ENCODE measurements at regions not wholly inside any gene's neighbourhood (a gene's known extent, or its start where the extent isn't known, plus 50 kb on each side); places are given as distances from the start of the nearest gene placed in this dataset.

DNA sequence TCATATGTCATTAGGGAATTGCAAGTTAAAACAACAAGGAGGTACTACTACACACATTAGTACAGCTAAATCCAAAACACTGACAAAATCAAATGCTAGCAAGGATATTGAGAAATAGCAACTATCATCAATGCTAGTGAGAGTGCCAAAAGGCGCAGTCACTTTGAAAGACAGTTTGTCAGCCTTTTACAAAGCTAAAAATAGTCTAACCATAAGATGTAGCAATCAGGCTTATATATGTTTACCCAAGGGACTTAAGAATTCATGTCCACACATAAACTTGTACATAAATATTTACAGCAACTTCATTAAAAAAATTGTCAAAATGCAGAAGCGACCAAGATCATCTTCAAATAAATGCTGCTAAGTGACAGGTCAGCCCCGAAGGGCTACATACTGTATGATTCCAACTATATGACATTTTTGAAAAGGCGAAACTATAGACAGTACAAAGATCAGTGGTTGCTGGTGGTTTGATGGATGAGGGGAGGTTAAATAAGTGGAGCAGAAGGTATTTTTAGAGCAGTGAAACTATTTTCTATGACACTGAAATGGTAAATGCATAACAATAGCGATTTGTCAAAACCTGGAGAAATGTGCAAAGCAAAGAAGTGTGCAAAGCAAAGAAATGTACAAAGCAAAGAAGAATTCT is 704.8 kb downstream of the ARAP2 start:
- no peak for DNase-seq (ENCODE audit: low spot score)
- H3K36me3 ChIP-seq: no peaks in the 10 kb centered on the region
- TF ChIP-seq POLR2AphosphoS5 (IDR thresholded peaks at IDR 0.05) (no peak), POLR2A (IDR thresholded peaks at IDR 0.05) (no peak)
- TF ChIP-seq, protein P1, sequence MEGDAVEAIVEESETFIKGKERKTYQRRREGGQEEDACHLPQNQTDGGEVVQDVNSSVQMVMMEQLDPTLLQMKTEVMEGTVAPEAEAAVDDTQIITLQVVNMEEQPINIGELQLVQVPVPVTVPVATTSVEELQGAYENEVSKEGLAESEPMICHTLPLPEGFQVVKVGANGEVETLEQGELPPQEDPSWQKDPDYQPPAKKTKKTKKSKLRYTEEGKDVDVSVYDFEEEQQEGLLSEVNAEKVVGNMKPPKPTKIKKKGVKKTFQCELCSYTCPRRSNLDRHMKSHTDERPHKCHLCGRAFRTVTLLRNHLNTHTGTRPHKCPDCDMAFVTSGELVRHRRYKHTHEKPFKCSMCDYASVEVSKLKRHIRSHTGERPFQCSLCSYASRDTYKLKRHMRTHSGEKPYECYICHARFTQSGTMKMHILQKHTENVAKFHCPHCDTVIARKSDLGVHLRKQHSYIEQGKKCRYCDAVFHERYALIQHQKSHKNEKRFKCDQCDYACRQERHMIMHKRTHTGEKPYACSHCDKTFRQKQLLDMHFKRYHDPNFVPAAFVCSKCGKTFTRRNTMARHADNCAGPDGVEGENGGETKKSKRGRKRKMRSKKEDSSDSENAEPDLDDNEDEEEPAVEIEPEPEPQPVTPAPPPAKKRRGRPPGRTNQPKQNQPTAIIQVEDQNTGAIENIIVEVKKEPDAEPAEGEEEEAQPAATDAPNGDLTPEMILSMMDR (IDR thresholded peaks at IDR 0.05): no peak
- WGBS: 74% methylated on average over 5 of the region's 5 CpGs
- no peaks in the 10 kb centered on the region for H3K4me1 ChIP-seq (replicated peaks)
- no peaks in the 10 kb centered on the region for H3K9me3 ChIP-seq
- intact Hi-C loops (cut with DNase I): no loop called here
- no peak overlapping the region for H3K27ac ChIP-seq
- H3K27me3 ChIP-seq (replicated peaks; ENCODE audit: insufficient read depth): no peaks in the 10 kb centered on the region
- H3K4me3 ChIP-seq: no peak overlapping the region

DNA sequence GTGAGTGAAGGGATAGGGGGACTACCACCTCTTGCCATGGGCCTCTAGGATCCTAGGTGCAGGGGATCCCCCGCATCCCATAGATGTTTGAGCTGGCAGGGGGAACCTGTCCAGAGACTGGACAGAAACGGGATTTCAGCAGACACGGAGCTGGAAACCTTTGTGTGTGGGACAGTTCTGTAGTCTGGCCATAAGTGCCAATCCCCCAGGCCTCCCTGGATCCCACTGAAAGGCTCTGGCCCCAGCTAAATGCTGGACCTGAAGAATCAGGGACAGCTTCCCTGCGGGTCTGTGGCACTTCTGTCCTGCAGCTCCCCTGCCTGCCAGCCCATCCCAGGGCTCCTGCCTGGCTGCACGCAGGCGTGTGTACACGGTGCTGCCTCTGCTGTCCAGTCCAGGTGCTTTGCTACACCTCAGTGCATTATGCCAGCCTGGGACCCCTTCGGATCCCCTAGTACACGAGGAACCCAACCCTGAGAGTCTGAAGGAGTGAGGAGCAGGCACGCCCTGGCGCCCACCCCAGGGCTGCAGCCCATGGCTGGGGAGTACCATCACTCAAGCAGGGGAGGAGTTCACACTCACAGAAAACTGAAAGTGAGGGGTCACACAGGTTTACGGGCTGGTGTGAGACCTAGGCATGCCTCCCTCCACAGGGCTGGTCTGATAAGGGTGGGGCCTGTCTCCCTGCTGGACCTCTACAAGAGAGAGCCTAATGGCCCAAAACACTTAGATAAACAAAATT is 703.0 kb downstream of the ARAP2 start:
- 86% methylated on average over 12 of the region's 12 CpGs for WGBS
- TF ChIP-seq, protein P1 (IDR thresholded peaks at IDR 0.05): no peak
- TF ChIP-seq POLR2AphosphoS5 (IDR thresholded peaks at IDR 0.05) (no peak), POLR2A (IDR thresholded peaks at IDR 0.05) (no peak)
- Histone ChIP-seq H3K27ac (no peak overlapping the region), H3K27me3 (replicated peaks; ENCODE audit: insufficient read depth) (no peaks in the 10 kb centered on the region), H3K4me1 (replicated peaks) (no peaks in the 10 kb centered on the region), H3K9me3 (no peaks in the 10 kb centered on the region), H3K4me3 (no peak overlapping the region), H3K36me3 (no peaks in the 10 kb centered on the region)
- DNase-seq (ENCODE audit: low spot score): no peak
- intact Hi-C loops (cut with DNase I): no loop called here

DNA sequence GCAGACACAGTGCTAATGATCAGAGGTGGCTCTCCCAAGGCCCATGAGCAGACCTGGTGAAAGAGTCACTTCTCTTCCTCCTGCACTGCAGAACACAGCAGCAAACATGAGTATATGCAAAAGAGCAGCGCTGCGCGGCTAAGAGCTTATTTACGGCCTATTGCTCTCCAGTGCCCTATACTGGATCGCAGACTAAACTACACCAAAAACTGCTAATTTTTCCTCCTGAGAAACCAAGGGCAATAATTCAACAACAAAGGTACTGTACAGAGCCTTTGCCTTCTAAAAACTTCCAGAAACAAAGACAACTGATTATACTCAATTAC is 702.5 kb downstream of the ARAP2 start:
- 76% methylated on average over 5 of the region's 5 CpGs for WGBS

DNA sequence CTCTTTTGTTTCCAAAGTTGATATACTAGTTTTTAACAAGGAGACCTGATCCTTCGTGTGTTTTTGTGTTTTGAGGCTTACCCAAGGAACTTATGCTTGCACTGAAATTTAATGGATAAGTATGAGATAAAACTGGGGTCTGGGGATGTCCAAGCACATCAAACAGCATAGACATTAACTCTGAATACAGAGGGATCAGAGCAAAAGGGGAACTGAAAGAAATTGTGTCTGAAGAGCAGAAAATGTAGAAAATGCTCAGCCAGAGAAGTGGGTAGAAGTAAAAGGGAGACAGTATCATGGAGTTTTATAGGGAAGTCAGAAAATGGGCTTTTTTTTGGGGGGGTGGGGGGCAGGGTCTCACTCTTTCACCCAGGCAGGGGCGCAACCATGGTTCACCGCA is 695.4 kb downstream of the ARAP2 start:
- Histone ChIP-seq H3K36me3 (no peaks in the 10 kb centered on the region), H3K27me3 (replicated peaks; ENCODE audit: insufficient read depth) (no peaks in the 10 kb centered on the region), H3K4me3 (no peak overlapping the region), H3K9me3 (no peaks in the 10 kb centered on the region), H3K4me1 (replicated peaks) (no peaks in the 10 kb centered on the region), H3K27ac (no peak overlapping the region)
- TF ChIP-seq POLR2AphosphoS5 (IDR thresholded peaks at IDR 0.05) (no peak), POLR2A (IDR thresholded peaks at IDR 0.05) (no peak)
- TF ChIP-seq, protein P1 (IDR thresholded peaks at IDR 0.05): no peak
- DNase-seq (ENCODE audit: low spot score): no peak
- intact Hi-C loops (cut with DNase I): no loop called here
- 74% methylated on average over 3 of the region's 3 CpGs for WGBS

More for the DNA sequence above, 702.5 kb downstream of the ARAP2 start:
- intact Hi-C loops (cut with DNase I): no loop called here
- H3K9me3 ChIP-seq: no peaks in the 10 kb centered on the region
- no peaks in the 10 kb centered on the region for H3K36me3 ChIP-seq
- no peaks in the 10 kb centered on the region for H3K4me1 ChIP-seq (replicated peaks)
- H3K4me3 ChIP-seq: no peak overlapping the region
- H3K27ac ChIP-seq: no peak overlapping the region
- H3K27me3 ChIP-seq (replicated peaks; ENCODE audit: insufficient read depth): no peaks in the 10 kb centered on the region
- DNase-seq (ENCODE audit: low spot score): no peak
- TF ChIP-seq POLR2A (IDR thresholded peaks at IDR 0.05) (no peak), POLR2AphosphoS5 (IDR thresholded peaks at IDR 0.05) (no peak)
- TF ChIP-seq, protein P1 (IDR thresholded peaks at IDR 0.05): no peak

DNA sequence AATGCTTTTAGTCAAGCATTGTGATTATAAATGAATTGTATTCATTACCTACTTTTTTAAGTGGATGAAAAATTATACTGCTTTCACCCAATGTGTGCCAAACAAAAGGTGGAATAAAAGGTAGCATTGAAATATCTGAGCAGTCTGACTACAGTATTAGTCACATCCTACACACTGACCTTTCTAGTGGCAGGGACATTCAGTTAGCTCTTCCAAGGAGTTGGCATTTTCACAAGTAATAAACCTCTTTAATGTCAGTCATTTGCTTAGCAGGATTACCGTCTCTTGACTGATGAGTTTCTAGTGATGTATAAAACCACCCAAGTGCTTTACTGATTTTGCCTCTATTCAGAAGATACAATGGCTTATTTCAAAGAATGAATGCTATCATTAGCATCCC is 687.9 kb downstream of the ARAP2 start:
- Histone ChIP-seq H3K27ac (no peak overlapping the region), H3K4me3 (no peak overlapping the region), H3K4me1 (replicated peaks) (no peaks in the 10 kb centered on the region), H3K9me3 (no peaks in the 10 kb centered on the region), H3K27me3 (replicated peaks; ENCODE audit: insufficient read depth) (no peaks in the 10 kb centered on the region), H3K36me3 (no peaks in the 10 kb centered on the region)
- intact Hi-C loops (cut with DNase I): no loop called here
- WGBS: 42% methylated on average over 1 of the region's 1 CpG
- TF ChIP-seq, protein P1 (IDR thresholded peaks at IDR 0.05): no peak
- TF ChIP-seq POLR2AphosphoS5 (IDR thresholded peaks at IDR 0.05) (no peak), POLR2A (IDR thresholded peaks at IDR 0.05) (no peak)
- DNase-seq (ENCODE audit: low spot score): no peak
